ENCODE measurements at regions not wholly inside any gene's neighbourhood (a gene's known extent, or its start where the extent isn't known, plus 50 kb on each side); places are given as distances from the start of the nearest gene placed in this dataset.

GRCh38 chr14:71498212-71498611 is 434.0 kb upstream of the RGS6 start:
- TF ChIP-seq CTCF (IDR thresholded peaks at IDR 0.05 in 2 of 3, conservative IDR thresholded peaks at IDR 0.05 in 1 of 3; ENCODE audit: insufficient read depth in 2 of 3, low read depth in 1 of 3, low read length in 3 of 3), result no peak
- TF ChIP-seq PHF8 (IDR thresholded peaks at IDR 0.05; ENCODE audit: borderline replicate concordance, low read length), result no peak
- TF ChIP-seq RB1 (IDR thresholded peaks at IDR 0.05; ENCODE audit: low read depth), result no peak
- no peak for TF ChIP-seq CEBPZ (IDR thresholded peaks at IDR 0.05; ENCODE audit: borderline replicate concordance, low read depth, low read length)
- no peak for TF ChIP-seq ZNF318 (IDR thresholded peaks at IDR 0.05; ENCODE audit: borderline replicate concordance in 1 of 2, low read depth in 1 of 2)
- no peak for TF ChIP-seq EZH2 (IDR thresholded peaks at IDR 0.05; ENCODE audit: borderline replicate concordance, low read depth, low read length)
- TF ChIP-seq SAFB2 (IDR thresholded peaks at IDR 0.05; ENCODE audit: borderline replicate concordance, low read depth, low read length, severe bottlenecking), result no peak
- TF ChIP-seq ID3 (CRISPR knock-in tag; IDR thresholded peaks at IDR 0.05), result no peak
- TF ChIP-seq ID3 (tag; IDR thresholded peaks at IDR 0.05), result no peak
- no peak for TF ChIP-seq POLR2AphosphoS2 (IDR thresholded peaks at IDR 0.05; ENCODE audit: low read length)
- TF ChIP-seq THAP12 (CRISPR knock-in tag; IDR thresholded peaks at IDR 0.05), result no peak
- no peak for TF ChIP-seq ZNF449 (CRISPR knock-in tag; IDR thresholded peaks at IDR 0.05)

Data from K562 (cell line).